Upper lobe of left lung (tissue), 4 donors: ENCODE measurements at regions not wholly inside any gene's neighbourhood (a gene's known extent, or its start where the extent isn't known, plus 50 kb on each side); places are given as distances from the start of the nearest gene placed in this dataset.

ENCODE experiments used
- EP300 ChIP-seq, 4 donors: sonication (generic); formaldehyde crosslinking; IDR thresholded peaks; one replicate each; pipeline ENCODE4 v1.5.1; 2017; ENCODE audit warnings: antibody characterized with exemption in 4 of 4, control low read depth in 2 of 4
- TF ChIP-seq, protein P1 (sequence below), 6 experiments: fragments of 450-650 bp in 4 of 6; fragments of 200-600 bp in 2 of 6; sonication (generic) in 2 of 6; IDR thresholded peaks; one replicate each; pipeline ENCODE4 v1.5.1; 2016 to 2019; ENCODE audit warnings: antibody characterized with exemption in 6 of 6

DNA sequence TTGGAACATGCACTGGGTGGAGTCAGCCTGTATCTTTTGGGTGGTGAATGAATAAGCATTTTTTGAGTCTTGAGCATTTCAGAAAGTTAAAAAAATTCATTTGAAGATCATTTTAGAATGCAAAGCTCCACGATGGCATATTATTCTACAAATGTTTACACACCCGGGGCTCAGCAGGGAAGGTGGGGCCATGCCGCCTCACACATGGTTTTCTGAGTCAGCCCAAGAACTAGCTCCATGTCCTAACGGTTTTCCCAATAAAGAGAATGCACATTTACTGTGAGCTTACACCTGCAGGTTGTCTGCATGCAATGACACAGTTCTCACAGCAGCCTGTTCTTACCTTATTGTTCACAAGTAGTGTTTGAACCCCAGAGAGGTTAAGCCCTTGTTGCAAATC is 670.3 kb downstream of the GALR1 start:
- no peak for TF ChIP-seq EP300 (IDR thresholded peaks at IDR 0.05)
- TF ChIP-seq, protein P1, sequence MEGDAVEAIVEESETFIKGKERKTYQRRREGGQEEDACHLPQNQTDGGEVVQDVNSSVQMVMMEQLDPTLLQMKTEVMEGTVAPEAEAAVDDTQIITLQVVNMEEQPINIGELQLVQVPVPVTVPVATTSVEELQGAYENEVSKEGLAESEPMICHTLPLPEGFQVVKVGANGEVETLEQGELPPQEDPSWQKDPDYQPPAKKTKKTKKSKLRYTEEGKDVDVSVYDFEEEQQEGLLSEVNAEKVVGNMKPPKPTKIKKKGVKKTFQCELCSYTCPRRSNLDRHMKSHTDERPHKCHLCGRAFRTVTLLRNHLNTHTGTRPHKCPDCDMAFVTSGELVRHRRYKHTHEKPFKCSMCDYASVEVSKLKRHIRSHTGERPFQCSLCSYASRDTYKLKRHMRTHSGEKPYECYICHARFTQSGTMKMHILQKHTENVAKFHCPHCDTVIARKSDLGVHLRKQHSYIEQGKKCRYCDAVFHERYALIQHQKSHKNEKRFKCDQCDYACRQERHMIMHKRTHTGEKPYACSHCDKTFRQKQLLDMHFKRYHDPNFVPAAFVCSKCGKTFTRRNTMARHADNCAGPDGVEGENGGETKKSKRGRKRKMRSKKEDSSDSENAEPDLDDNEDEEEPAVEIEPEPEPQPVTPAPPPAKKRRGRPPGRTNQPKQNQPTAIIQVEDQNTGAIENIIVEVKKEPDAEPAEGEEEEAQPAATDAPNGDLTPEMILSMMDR (IDR thresholded peaks at IDR 0.05): no peak
